ENCODE measurements at regions not wholly inside any gene's neighbourhood (a gene's known extent, or its start where the extent isn't known, plus 50 kb on each side); places are given as distances from the start of the nearest gene placed in this dataset.

GRCh38 chr14:35222872-35223466 lies 69.2 kb upstream of the PSMA6 start:
- TF ChIP-seq USF1 (IDR thresholded peaks at IDR 0.05): no peak

GRCh38 chr14:35223927-35224326 lies 68.3 kb upstream of the PSMA6 start:
- TF ChIP-seq RAD21 (IDR thresholded peaks at IDR 0.05; ENCODE audit: low read depth): no peak
- no peak for TF ChIP-seq YY1 (IDR thresholded peaks at IDR 0.05; ENCODE audit: low read depth)
- TF ChIP-seq CEBPB (IDR thresholded peaks at IDR 0.05): no peak
- no peak for TF ChIP-seq TCF12 (IDR thresholded peaks at IDR 0.05; ENCODE audit: low read depth)
- no peak for TF ChIP-seq ZBTB7A (IDR thresholded peaks at IDR 0.05; ENCODE audit: low read depth)
- no peak for TF ChIP-seq USF1 (IDR thresholded peaks at IDR 0.05)
- no peak for TF ChIP-seq EP300 (IDR thresholded peaks at IDR 0.05; ENCODE audit: borderline replicate concordance)
- no peak for TF ChIP-seq CREB1 (IDR thresholded peaks at IDR 0.05; ENCODE audit: low read depth)
- TF ChIP-seq TAF1 (IDR thresholded peaks at IDR 0.05; ENCODE audit: low read depth): no peak
- no peak for TF ChIP-seq REST (IDR thresholded peaks at IDR 0.05; ENCODE audit: low read depth)
- TF ChIP-seq EGR1 (IDR thresholded peaks at IDR 0.05): no peak
- TF ChIP-seq MAX (IDR thresholded peaks at IDR 0.05): no peak
- no peak for TF ChIP-seq FOXM1 (IDR thresholded peaks at IDR 0.05; ENCODE audit: borderline replicate concordance, low read depth)
- TF ChIP-seq NFIC (IDR thresholded peaks at IDR 0.05): no peak
- no peak for TF ChIP-seq TEAD4 (IDR thresholded peaks at IDR 0.05)

GRCh38 chr14:35224615-35225014 lies 67.6 kb upstream of the PSMA6 start:
- TF ChIP-seq FOXM1 (IDR thresholded peaks at IDR 0.05; ENCODE audit: borderline replicate concordance, low read depth) (no peak), MAX (IDR thresholded peaks at IDR 0.05) (no peak), NFIC (IDR thresholded peaks at IDR 0.05) (no peak)

- TF ChIP-seq ZBTB7A (IDR thresholded peaks at IDR 0.05; ENCODE audit: low read depth): no peak
- no peak for TF ChIP-seq YY1 (IDR thresholded peaks at IDR 0.05; ENCODE audit: low read depth)
- no peak for TF ChIP-seq TCF12 (IDR thresholded peaks at IDR 0.05; ENCODE audit: low read depth)
- peak; percentile 48 for TF ChIP-seq RAD21 (IDR thresholded peaks at IDR 0.05; ENCODE audit: low read depth)
Measured at GRCh38 chr14:35229084-35229791, 62.9 kb upstream of the PSMA6 start.

- no peak for TF ChIP-seq RAD21 (IDR thresholded peaks at IDR 0.05; ENCODE audit: low read depth)
- TF ChIP-seq YY1 (IDR thresholded peaks at IDR 0.05; ENCODE audit: low read depth): no peak
- no peak for TF ChIP-seq USF1 (IDR thresholded peaks at IDR 0.05)
- no peak for TF ChIP-seq EGR1 (IDR thresholded peaks at IDR 0.05)
Measured at GRCh38 chr14:35229792-35230089, 62.4 kb upstream of the PSMA6 start.

GRCh38 chr14:35231207-35231760 lies 60.9 kb upstream of the PSMA6 start:
- no peak for TF ChIP-seq TEAD4 (IDR thresholded peaks at IDR 0.05)
- TF ChIP-seq TCF12 (IDR thresholded peaks at IDR 0.05; ENCODE audit: low read depth): no peak
- TF ChIP-seq TAF1 (IDR thresholded peaks at IDR 0.05; ENCODE audit: low read depth): no peak
- TF ChIP-seq FOXM1 (IDR thresholded peaks at IDR 0.05; ENCODE audit: borderline replicate concordance, low read depth): no peak
- no peak for TF ChIP-seq REST (IDR thresholded peaks at IDR 0.05; ENCODE audit: low read depth)
- TF ChIP-seq RAD21 (IDR thresholded peaks at IDR 0.05; ENCODE audit: low read depth): no peak
- TF ChIP-seq MAX (IDR thresholded peaks at IDR 0.05): no peak
- no peak for TF ChIP-seq NFIC (IDR thresholded peaks at IDR 0.05)
- no peak for TF ChIP-seq CREB1 (IDR thresholded peaks at IDR 0.05; ENCODE audit: low read depth)
- TF ChIP-seq USF1 (IDR thresholded peaks at IDR 0.05): no peak
- TF ChIP-seq YY1 (IDR thresholded peaks at IDR 0.05; ENCODE audit: low read depth): no peak
- no peak for TF ChIP-seq ZBTB7A (IDR thresholded peaks at IDR 0.05; ENCODE audit: low read depth)
- no peak for TF ChIP-seq CEBPB (IDR thresholded peaks at IDR 0.05)
